Kidney (tissue), 13 donors: ENCODE measurements at regions not wholly inside any gene's neighbourhood (a gene's known extent, or its start where the extent isn't known, plus 50 kb on each side); places are given as distances from the start of the nearest gene placed in this dataset.

Experiments used
- DNase-seq, 5 donors: peaks; one replicate each; pipeline ENCODE4 v3.0.0-alpha.2; 2013 to 2020
- FAIRE-seq: peaks from 2 replicates; lab custom pipeline; 2012; peaks lifted over from hg19 to GRCh38; lab: Jason Lieb, UNC
- H3K27ac ChIP-seq, 2 donors: one replicate each; pipeline ENCODE4 v1.7.0; 2013; ENCODE audit warnings: low read depth in 2 of 2, low read length in 2 of 2, inconsistent platforms in 1 of 2
- H3K27me3 ChIP-seq: one replicate; pipeline ENCODE4 v1.7.1; 2013; ENCODE audit warnings: low read length, inconsistent platforms; ENCODE audit not compliant: control insufficient read depth, insufficient read depth
- H3K36me3 ChIP-seq, 3 donors: one replicate each; pipeline versions ENCODE4 v1.7.0 to v1.7.1; 2013; ENCODE audit warnings: low read length in 3 of 3, control low read depth in 1 of 3, inconsistent platforms in 1 of 3; ENCODE audit not compliant: insufficient read depth in 3 of 3, control insufficient read depth in 2 of 3
- H3K4me1 ChIP-seq, 3 donors: one replicate each; pipeline versions ENCODE4 v1.7.0 to v1.7.1; 2013; ENCODE audit warnings: low read length in 3 of 3, inconsistent platforms in 1 of 3, low read depth in 1 of 3; ENCODE audit not compliant: control insufficient read depth in 2 of 3, insufficient read depth in 2 of 3
- H3K4me3 ChIP-seq, 3 donors: one replicate each; pipeline versions ENCODE4 v1.7.0 to v1.8.1; 2013; ENCODE audit warnings: low read length in 3 of 3, control low read depth in 1 of 3, inconsistent platforms in 1 of 3
- H3K9ac ChIP-seq, 3 donors: one replicate each; pipeline versions ENCODE4 v1.7.0 to v1.7.1; 2013; ENCODE audit warnings: low read length in 3 of 3, control low read depth in 1 of 3, inconsistent platforms in 1 of 3
- H3K9me3 ChIP-seq, 3 donors: one replicate each; pipeline versions ENCODE4 v1.7.0 to v1.7.1; 2013; ENCODE audit warnings: low read length in 3 of 3, control low read depth in 1 of 3, inconsistent platforms in 1 of 3; ENCODE audit not compliant: control insufficient read depth in 2 of 3, insufficient read depth in 1 of 3
- CTCF ChIP-seq: IDR thresholded peaks from 3 replicates; pipeline ENCODE4 v1.5.1; 2012; ENCODE audit warnings: mild to moderate bottlenecking, moderate library complexity, borderline replicate concordance; ENCODE audit not compliant: insufficient read depth; ENCODE audit errors: extremely low read depth
- intact Hi-C: fragments of 100-400 bp; cut with DNase I; formaldehyde crosslinking; loops from one replicate; pipeline ENCODE4 v1.11.1; 2022
- donor health status: control.
- donor health status: control.
- donor health status: control.
- donor health status: control.
- donor health status: control.
- donor health status: DM: yes; HTN: yes; CAD: no.
- donor health status: Normal renal cell carcinoma (clear cell type).

- Histone ChIP-seq H3K36me3 (no peaks in the 10 kb centered on the region), H3K4me3 (no peak overlapping the region), H3K27ac (no peak overlapping the region), H3K27me3 (no peaks in the 10 kb centered on the region), H3K4me1 (no peaks in the 10 kb centered on the region), H3K9ac (no peak overlapping the region), H3K9me3 (no peaks in the 10 kb centered on the region)
- TF ChIP-seq CTCF = no peak
- DNase-seq = no peak
- intact Hi-C loops = no loop called here
- FAIRE-seq = no peak
Observed at GRCh38 chr2:180141600-180141999, 134.5 kb upstream of the CWC22 start.

GRCh38 chr2:180133736-180134135 lies 126.6 kb upstream of the CWC22 start:
- no peak overlapping the region for H3K9ac ChIP-seq
- no peak for TF ChIP-seq CTCF
- intact Hi-C loops = no loop called here
- no peaks in the 10 kb centered on the region for H3K27me3 ChIP-seq
- H3K27ac ChIP-seq = no peak overlapping the region
- H3K36me3 ChIP-seq = no peaks in the 10 kb centered on the region
- FAIRE-seq = no peak
- H3K4me3 ChIP-seq = no peak overlapping the region
- no peaks in the 10 kb centered on the region for H3K4me1 ChIP-seq
- no peaks in the 10 kb centered on the region for H3K9me3 ChIP-seq
- DNase-seq = no peak

GRCh38 chr2:180130403-180130802 lies 123.3 kb upstream of the CWC22 start:
- Histone ChIP-seq H3K27me3 (no peaks in the 10 kb centered on the region), H3K9me3 (no peaks in the 10 kb centered on the region), H3K9ac (no peak overlapping the region), H3K4me1 (no peaks in the 10 kb centered on the region), H3K36me3 (no peaks in the 10 kb centered on the region), H3K4me3 (no peak overlapping the region), H3K27ac (no peak overlapping the region)
- DNase-seq (no peak), FAIRE-seq (peak; percentile 8)
- no peak for TF ChIP-seq CTCF
- intact Hi-C loops = no loop called here

GRCh38 chr2:180128861-180129260 lies 121.8 kb upstream of the CWC22 start:
- no peak for DNase-seq
- Histone ChIP-seq H3K4me1 (no peaks in the 10 kb centered on the region), H3K36me3 (no peaks in the 10 kb centered on the region), H3K27me3 (no peaks in the 10 kb centered on the region), H3K27ac (no peak overlapping the region), H3K9me3 (no peaks in the 10 kb centered on the region), H3K4me3 (no peak overlapping the region), H3K9ac (no peak overlapping the region)
- no peak for TF ChIP-seq CTCF
- intact Hi-C loops = no loop called here
- no peak for FAIRE-seq
